NCI-H226 (cell line): ENCODE measurements at regions not wholly inside any gene's neighbourhood (a gene's known extent, or its start where the extent isn't known, plus 50 kb on each side); places are given as distances from the start of the nearest gene placed in this dataset.
"Not testable (repeated sequence)": the region's sequence is repeated elsewhere in the genome, so short reads cannot be mapped to it uniquely, and the experiment has no call there.

Experiments used
- DNase-seq: peaks from one replicate; pipeline ENCODE4 v3.0.0-alpha.2; 2015

GRCh38 chr14:27845241-27845850, 921.2 kb upstream of the FOXG1 start:
- DNase-seq: no peak

GRCh38 chr14:27845902-27846301, 920.7 kb upstream of the FOXG1 start:
- DNase-seq: no peak

GRCh38 chr14:27847480-27847879, 919.1 kb upstream of the FOXG1 start:
- not testable (repeated sequence) for DNase-seq

DNA sequence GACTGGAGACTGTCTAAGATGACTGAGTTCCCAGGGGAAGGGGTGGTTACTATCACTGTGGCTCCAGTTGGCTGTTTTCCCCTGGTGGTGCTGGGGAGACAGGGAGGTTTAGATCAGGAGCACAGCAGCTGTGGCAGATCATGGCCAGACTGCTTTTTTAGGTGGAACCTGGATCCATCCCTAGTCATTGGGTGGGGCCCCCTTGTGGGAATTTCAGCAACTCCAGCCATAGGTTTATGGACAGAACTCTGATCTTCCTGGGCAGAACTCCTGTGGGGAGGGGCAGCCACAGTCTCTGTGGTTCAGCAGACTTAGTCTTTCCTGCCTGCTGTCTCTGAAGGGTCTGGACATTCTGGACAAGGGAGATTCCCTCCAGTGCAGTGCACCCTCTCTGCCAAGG, 917.4 kb upstream of the FOXG1 start:
- not testable (repeated sequence) for DNase-seq

DNA sequence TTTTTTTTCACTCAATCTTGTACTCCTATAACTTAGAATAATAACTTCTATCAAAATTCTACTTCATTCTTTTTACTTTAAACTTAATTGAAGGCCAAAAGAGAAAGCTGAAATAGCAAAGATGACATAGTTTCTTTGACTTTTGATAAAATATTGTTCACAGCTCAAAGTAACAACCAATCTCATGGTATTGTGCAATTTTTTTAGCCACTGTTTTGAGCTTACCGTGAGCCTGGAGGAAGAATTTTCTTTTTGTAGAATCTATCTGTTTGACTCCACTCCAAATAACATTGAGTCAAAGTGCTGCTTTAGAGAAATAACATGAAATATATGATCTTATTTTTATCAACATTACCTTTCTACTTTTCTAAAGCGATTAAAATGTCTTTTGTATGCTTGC, 903.9 kb upstream of the FOXG1 start:
- DNase-seq: no peak

- DNase-seq: no peak
Measured at GRCh38 chr14:27863166-27863565, 903.4 kb upstream of the FOXG1 start.

- no peak for DNase-seq
Measured at GRCh38 chr14:27881063-27881462, 885.5 kb upstream of the FOXG1 start.

DNA sequence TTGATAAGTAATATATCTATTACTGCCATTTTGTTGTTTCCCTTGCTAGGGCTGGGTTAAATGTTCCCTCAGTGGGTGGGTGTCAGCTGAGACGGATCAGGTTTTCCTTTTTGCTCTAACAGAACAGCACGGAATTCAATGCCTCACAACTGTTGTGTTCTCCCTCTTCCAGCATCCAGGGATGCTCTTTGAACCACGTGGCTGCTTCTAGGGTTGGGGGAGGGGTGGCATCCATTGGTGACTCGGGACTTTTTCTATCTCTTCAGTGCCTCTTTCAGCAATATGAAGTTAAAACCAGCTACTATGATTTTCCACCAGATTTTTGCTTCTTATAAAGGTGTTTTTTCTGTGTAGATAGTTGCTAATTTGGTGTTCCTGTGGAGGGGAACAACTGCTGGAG, 884.9 kb upstream of the FOXG1 start:
- DNase-seq: no peak

GRCh38 chr14:27886256-27886655, 880.3 kb upstream of the FOXG1 start:
- DNase-seq: no peak

GRCh38 chr14:27890259-27890658, 876.3 kb upstream of the FOXG1 start:
- DNase-seq: no peak

DNA sequence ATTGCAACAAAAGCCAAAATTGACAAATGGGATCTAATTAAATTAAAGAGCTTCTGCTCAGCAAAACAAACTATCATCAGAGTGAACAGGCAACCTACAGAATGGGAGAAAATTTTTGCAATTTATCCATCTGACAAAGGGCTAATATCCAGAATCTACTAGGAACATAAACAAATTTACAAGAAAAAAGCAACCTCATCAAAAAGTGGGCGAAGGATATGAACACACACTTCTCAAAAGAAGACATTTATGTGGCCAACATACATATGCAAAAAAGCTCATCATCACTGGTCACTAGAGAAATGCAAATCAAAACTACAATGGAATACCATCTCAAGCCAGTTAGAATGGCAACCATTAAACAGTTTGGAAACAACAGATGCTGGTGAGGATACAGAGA, 858.1 kb upstream of the FOXG1 start:
- not testable (repeated sequence) for DNase-seq

DNA sequence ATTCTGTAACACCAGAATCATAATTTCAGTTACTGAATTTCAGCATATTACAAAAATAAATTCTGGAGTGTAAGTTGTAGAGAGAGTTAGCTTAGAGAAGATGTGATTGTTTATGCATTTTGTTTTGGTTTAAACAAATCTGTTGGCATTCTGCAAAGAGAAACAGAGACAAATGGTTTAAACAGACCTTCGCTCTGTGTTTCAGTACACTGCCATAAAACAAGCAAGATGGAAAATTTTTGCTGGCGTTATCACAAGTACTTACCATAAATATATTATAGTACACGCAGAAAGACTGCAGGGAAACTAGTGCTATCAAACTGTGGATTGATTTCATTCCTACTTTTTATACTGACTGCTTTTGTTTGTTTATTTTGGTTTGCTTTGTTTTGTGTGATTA, 850.3 kb upstream of the FOXG1 start:
- no peak for DNase-seq

DNA sequence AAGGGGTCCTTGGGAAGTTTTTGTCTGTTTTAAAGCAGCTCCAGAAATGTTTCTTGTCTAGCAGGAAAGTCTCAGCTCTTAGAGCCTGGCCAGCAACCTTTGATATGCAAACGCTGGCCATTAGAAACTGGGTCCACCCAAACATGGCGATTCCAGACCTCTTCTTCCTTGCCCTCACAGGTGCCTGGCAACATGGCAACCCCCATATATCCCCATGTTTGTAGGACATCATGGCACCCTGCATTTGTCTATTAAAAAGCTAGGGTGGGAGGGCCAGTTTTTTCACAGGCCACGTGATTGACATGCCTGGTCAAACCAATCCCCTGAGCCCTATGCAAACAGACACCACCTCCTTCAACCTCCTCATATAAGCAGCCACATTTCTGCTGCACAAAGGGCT, 848.7 kb upstream of the FOXG1 start:
- no peak for DNase-seq

- no peak for DNase-seq
Measured at GRCh38 chr14:27927519-27927918, 839.1 kb upstream of the FOXG1 start.

DNA sequence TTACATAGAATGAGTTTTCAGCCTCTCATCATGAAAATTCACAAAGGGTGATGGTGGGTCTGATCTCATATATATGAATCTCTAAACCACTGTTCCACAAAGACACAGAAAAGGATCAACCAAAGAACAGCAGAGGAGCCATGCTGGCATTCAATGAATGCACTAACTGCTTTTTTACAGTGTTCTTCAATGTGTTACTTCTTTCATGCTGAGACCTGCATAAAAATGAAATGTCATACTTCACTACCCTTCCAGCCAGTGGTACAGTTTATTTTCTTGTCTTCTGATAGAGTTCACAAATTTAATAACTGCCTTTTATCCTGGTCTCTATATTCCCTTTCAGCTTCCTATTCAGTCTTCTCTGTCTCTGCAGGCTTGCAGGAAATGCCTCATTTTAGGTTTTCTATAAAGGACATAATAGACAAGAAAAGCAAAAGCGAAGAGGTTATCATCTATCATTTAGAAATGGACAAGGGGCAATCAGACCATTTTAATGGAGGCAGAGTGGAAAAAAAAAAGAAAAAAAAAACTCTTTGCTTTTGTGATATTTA, 836.7 kb upstream of the FOXG1 start:
- no peak for DNase-seq

DNA sequence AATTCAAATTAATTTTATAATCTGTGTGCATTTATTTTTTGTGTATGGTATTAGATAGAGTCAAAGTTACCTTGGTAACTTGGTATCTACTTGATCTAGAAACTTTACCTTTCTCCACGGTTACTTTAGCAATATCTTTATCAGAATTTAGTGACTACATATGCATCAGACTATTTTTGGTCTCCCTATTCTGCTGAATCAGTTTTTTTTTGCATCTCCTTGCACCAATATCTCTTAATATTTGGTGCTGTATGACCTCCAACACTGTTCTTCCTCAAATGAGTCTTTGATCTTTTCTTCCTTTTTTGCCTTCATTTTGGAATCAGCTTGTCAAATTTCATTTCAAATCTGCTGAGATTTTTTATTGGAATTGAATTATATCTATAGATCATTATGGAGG, 828.2 kb upstream of the FOXG1 start:
- DNase-seq: no peak

DNA sequence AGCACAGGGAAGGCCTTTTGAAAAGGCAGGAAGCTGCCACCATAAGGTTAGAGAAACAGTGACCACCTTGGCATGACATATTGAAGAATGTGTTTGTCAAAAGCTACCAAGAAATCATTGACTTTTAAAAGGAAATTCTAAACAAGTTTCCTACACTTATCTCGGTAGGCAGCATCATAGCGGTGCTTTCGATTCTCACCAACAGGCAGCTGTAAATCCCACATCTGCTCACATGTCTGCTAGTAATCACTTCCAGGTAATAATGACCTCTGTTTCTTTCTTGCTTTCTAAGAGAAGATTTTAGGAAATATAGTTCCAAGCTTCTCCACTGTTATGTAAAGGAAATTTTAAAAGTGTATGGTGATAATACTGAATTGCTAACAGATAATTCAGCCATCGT, 821.1 kb upstream of the FOXG1 start:
- no peak for DNase-seq

GRCh38 chr14:27958757-27959156, 807.8 kb upstream of the FOXG1 start:
- no peak for DNase-seq

DNA sequence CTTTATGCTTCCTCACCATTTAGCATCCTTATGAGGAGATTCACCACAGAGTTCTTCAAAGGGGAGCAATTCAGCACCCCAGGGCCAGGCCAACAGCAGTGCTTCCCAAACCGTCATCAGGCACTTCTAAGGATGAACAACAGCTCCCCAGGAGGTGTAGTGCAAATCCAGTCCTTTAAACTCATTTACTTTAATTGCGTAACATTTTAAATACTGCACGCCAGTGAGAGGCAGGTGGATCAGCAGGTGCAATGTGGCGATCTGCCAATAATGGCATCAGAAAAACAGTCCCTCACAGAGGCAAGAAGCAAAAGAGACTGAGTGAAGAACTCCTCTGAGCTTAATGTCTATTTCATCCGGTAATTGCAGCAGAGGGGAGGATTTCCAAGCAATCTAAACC, 770.9 kb upstream of the FOXG1 start:
- DNase-seq: no peak

DNA sequence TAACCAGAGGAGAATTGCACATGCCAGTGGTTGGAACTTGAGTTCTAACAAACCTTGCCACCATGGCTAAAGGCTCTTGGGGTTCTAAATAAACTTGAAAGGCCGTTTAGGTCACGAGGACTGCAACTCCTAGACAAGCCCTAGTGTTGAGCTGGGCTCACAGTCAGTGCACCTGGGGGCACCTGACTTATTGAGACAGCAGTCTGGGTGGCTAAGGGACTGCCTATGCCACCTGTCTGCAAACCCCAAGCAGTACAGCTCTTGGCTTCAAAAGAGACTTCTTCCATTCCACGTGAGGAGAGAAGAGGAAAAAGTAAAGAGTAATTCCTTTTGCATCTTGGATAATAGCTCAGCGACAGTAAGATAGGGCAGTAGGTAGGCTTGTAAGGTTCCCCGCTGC, 765.6 kb upstream of the FOXG1 start:
- no peak for DNase-seq

- DNase-seq: no peak
Measured at GRCh38 chr14:28012629-28013415, 753.8 kb upstream of the FOXG1 start.

GRCh38 chr14:28020112-28020511, 746.5 kb upstream of the FOXG1 start:
- no peak for DNase-seq

DNA sequence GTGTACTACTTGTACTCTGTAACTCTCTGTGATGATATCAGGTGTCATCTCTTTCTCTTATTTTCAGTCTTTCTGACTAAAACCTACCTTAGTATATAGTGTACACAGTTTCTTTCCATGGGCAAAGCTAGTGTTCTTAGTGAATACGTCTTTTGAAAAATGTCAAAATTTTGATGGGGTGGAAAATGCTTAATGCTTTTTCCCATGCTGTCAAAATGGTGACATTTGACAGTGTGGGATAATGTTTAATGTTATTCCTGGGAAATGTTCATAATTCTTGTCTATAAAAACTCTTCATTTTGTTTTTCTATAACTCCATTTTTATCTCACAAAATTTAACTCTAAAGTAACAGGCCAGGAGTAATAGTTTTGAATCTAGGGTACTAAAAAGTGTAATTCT, 742.7 kb upstream of the FOXG1 start:
- no peak for DNase-seq

GRCh38 chr14:28052251-28052650, 714.3 kb upstream of the FOXG1 start:
- no peak for DNase-seq

- no peak for DNase-seq
Measured at GRCh38 chr14:28055008-28055407, 711.6 kb upstream of the FOXG1 start.
